ENCODE measurements at regions not wholly inside any gene's neighbourhood (a gene's known extent, or its start where the extent isn't known, plus 50 kb on each side); places are given as distances from the start of the nearest gene placed in this dataset.

DNA sequence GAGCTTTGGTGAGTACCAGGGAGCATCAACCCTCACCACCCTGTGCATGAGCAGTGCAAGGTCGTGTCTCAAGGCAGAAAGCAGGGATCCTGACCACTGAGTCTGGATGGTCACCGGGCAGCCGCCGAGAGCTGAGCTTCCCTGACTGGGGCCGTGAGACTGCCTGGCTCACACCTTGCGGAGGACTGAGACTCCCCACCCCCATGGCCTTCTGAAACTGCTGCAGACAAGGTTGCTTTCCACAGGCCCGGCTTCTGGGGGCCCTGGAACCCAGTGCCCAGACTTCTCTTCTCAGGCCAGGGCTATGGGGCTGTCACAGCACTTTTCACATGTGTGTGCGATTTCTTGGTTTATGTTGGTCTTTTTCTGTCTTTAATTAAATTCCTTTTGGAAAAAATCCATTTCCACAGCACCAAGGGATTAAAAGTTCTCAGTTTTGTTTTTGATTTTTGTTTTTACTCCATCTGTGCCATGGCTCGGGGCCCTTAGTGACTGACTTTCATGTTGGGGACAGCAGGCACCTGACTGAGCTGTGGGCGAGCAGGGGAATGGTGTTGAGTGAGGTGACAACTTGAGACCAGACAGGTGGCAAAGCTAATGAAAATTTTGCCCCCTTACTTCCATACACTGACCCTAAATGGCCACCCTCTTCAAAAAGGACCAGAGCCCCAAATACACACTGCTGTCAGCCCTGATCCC, 297.9 kb downstream of the CYP26B1 start:
- 79 to 90% (median 80%) methylated on average over 10 of the region's 10 CpGs for WGBS, 5 donors

DNA sequence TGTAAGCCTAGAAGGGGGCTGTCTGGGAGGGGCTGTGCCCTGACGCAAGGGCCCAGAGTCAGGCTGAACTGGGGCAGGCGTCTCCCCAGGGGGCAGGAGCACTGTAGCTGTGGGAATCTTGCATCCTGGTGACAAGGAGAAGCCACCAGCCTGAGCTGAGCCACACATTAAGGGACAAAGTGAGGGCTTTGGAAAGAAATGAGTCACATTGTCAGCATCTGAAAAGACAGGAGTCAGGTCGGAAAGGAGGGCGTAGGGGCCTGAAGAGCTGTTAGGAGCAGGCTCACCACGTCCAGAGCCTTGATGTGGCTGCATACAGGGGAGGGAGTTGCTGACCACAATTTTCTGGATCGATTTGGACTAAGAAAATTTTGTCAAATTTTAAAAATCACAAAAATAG, 298.6 kb downstream of the CYP26B1 start:
- no peak for DNase-seq

More for the DNA sequence above, 297.9 kb downstream of the CYP26B1 start:
- intact Hi-C loops (cut with DNase I; ENCODE audit: low total_unique reads) = no loop called here
- no peak overlapping the region for H3K27ac ChIP-seq
- H3K27me3 ChIP-seq (replicated peaks in 1 of 7) = peaks cover 0 to 23% (median 0%) of the 10 kb centered on the region in 7 donors
- no peak overlapping the region for H3K4me3 ChIP-seq
- TF ChIP-seq POLR2AphosphoS5 (IDR thresholded peaks at IDR 0.05) (no peak), POLR2A (IDR thresholded peaks at IDR 0.05) (no peak)
- TF ChIP-seq, protein P1, sequence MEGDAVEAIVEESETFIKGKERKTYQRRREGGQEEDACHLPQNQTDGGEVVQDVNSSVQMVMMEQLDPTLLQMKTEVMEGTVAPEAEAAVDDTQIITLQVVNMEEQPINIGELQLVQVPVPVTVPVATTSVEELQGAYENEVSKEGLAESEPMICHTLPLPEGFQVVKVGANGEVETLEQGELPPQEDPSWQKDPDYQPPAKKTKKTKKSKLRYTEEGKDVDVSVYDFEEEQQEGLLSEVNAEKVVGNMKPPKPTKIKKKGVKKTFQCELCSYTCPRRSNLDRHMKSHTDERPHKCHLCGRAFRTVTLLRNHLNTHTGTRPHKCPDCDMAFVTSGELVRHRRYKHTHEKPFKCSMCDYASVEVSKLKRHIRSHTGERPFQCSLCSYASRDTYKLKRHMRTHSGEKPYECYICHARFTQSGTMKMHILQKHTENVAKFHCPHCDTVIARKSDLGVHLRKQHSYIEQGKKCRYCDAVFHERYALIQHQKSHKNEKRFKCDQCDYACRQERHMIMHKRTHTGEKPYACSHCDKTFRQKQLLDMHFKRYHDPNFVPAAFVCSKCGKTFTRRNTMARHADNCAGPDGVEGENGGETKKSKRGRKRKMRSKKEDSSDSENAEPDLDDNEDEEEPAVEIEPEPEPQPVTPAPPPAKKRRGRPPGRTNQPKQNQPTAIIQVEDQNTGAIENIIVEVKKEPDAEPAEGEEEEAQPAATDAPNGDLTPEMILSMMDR (IDR thresholded peaks at IDR 0.05 in 8 of 11, conservative IDR thresholded peaks at IDR 0.05 in 3 of 11) = no peak
- DNase-seq = no peak
- H3K4me1 ChIP-seq = peaks cover 0 to 10% (median 0%) of the 10 kb centered on the region in 6 donors
- H3K9me3 ChIP-seq = no peaks in the 10 kb centered on the region
- no peaks in the 10 kb centered on the region for H3K36me3 ChIP-seq

DNA sequence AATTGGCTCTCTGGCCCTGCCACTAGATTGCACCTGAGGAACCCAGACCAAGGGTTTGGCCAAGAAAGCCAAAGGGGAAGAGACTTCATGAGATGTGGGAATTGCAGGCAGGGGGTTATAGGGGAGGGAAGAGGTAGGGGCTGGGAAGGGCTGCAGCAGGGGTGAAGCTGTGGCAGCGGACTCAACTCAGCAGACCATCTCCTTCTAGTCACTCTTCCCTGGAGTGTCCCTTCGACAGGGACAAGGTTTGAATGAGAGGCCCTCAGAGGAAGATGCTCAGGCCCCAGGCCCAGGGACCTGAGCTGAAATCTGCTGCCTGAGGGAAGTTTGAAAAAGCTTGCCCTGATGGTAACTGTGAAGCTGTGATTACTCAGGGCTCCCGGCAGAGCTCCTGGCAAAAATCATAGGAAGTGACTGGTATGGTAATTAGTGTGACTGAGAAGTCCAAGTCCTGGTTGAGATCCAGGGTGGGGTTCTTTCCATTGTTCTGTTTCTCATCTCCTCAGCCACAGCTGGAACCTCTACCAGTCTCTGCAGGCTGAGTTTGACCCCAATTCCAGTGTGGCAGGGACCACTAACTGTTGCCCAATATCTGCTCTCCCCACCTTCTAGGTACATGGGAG, 300.9 kb downstream of the CYP26B1 start:
- H3K4me3 ChIP-seq = no peak overlapping the region
- H3K27ac ChIP-seq = no peak overlapping the region
- peaks cover 0 to 5% (median 0%) of the 10 kb centered on the region in 6 donors for H3K4me1 ChIP-seq
- WGBS, 5 donors = 64 to 87% (median 77%) methylated on average over 3 of the region's 3 CpGs
- DNase-seq = no peak
- no peaks in the 10 kb centered on the region for H3K36me3 ChIP-seq
- intact Hi-C loops (cut with DNase I; ENCODE audit: low total_unique reads) = no loop called here
- no peaks in the 10 kb centered on the region for H3K9me3 ChIP-seq
- TF ChIP-seq POLR2A (IDR thresholded peaks at IDR 0.05) (no peak), POLR2AphosphoS5 (IDR thresholded peaks at IDR 0.05) (no peak)
- TF ChIP-seq, protein P1 (IDR thresholded peaks at IDR 0.05 in 8 of 11, conservative IDR thresholded peaks at IDR 0.05 in 3 of 11) = no peak
- peaks cover 0 to 7% (median 0%) of the 10 kb centered on the region in 7 donors for H3K27me3 ChIP-seq (replicated peaks in 1 of 7)

More for the DNA sequence above, 298.6 kb downstream of the CYP26B1 start:
- Histone ChIP-seq H3K27ac (no peak overlapping the region), H3K36me3 (no peaks in the 10 kb centered on the region), H3K4me3 (no peak overlapping the region), H3K4me1 (peaks cover 0 to 10% (median 0%) of the 10 kb centered on the region in 6 donors), H3K9me3 (no peaks in the 10 kb centered on the region), H3K27me3 (replicated peaks in 1 of 7) (peaks cover 0 to 23% (median 0%) of the 10 kb centered on the region in 7 donors)
- WGBS, 5 donors = 75 to 83% (median 78%) methylated on average over 6 of the region's 6 CpGs
- intact Hi-C loops (cut with DNase I; ENCODE audit: low total_unique reads) = no loop called here
- TF ChIP-seq POLR2AphosphoS5 (IDR thresholded peaks at IDR 0.05) (no peak), POLR2A (IDR thresholded peaks at IDR 0.05) (no peak)
- TF ChIP-seq, protein P1 (IDR thresholded peaks at IDR 0.05 in 8 of 11, conservative IDR thresholded peaks at IDR 0.05 in 3 of 11) = no peak

DNA sequence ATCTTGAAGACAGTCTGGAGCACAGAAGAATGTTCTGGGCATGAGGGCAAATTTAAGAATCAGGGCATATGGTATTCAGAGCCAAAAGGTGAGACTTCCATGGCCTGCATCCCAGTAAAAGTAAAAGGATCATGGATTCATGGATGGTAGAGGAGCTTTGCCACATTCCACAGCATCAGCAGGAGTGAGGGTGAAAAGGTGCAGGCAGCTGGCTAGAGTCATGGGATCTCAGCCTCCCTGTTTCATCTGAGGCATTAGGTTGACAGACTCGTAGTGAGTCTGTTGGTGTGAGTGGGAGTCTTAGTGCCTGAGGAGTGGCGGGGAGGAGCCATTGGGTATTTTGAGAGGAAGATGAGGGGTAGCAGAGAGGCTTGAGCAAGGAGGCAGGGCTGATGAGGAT, 301.6 kb downstream of the CYP26B1 start:
- H3K27ac ChIP-seq = no peak overlapping the region
- WGBS, 5 donors = 61 to 89% (median 82%) methylated on average over 2 of the region's 2 CpGs
- H3K9me3 ChIP-seq = no peaks in the 10 kb centered on the region
- DNase-seq = no peak
- no peak for TF ChIP-seq POLR2AphosphoS5 (IDR thresholded peaks at IDR 0.05)
- TF ChIP-seq, protein P1 (IDR thresholded peaks at IDR 0.05 in 8 of 11, conservative IDR thresholded peaks at IDR 0.05 in 3 of 11) = no peak
- TF ChIP-seq POLR2A (IDR thresholded peaks at IDR 0.05) = no peak
- H3K36me3 ChIP-seq = no peaks in the 10 kb centered on the region
- no peaks in the 10 kb centered on the region for H3K4me1 ChIP-seq
- no peak overlapping the region for H3K4me3 ChIP-seq
- intact Hi-C loops (cut with DNase I; ENCODE audit: low total_unique reads) = no loop called here
- H3K27me3 ChIP-seq (replicated peaks in 1 of 7) = peaks cover 0 to under 1% (median 0%) of the 10 kb centered on the region in 7 donors

Data from spleen (tissue), 11 donors.